ENCODE measurements at regions not wholly inside any gene's neighbourhood (a gene's known extent, or its start where the extent isn't known, plus 50 kb on each side); places are given as distances from the start of the nearest gene placed in this dataset.
"Not testable (repeated sequence)": the region's sequence is repeated elsewhere in the genome, so short reads cannot be mapped to it uniquely, and the experiment has no call there.

GRCh38 chr14:45897439-45897838 is 644.4 kb upstream of the MIS18BP1 start:
- H3K36me3 ChIP-seq (ENCODE audit: low read depth): no peaks in the 10 kb centered on the region
- no peak overlapping the region for H3K27ac ChIP-seq (ENCODE audit: poor library complexity, severe bottlenecking)
- no peaks in the 10 kb centered on the region for H3K9me3 ChIP-seq (ENCODE audit: severe bottlenecking)
- DNase-seq (ENCODE audit: low spot score) (no peak), ATAC-seq (ENCODE audit: low read depth) (no peak)
- TF ChIP-seq CTCF (IDR thresholded peaks at IDR 0.05; ENCODE audit: poor library complexity, severe bottlenecking): no peak
- no peaks in the 10 kb centered on the region for H3K27me3 ChIP-seq (ENCODE audit: insufficient read depth, poor library complexity, severe bottlenecking)
- H3K4me3 ChIP-seq (ENCODE audit: severe bottlenecking): no peak overlapping the region
- no peaks in the 10 kb centered on the region for H3K4me1 ChIP-seq (ENCODE audit: insufficient read depth, poor library complexity, severe bottlenecking)

- no peak overlapping the region for H3K4me3 ChIP-seq (ENCODE audit: severe bottlenecking)
- TF ChIP-seq CTCF (IDR thresholded peaks at IDR 0.05; ENCODE audit: poor library complexity, severe bottlenecking): no peak
- H3K4me1 ChIP-seq (ENCODE audit: insufficient read depth, poor library complexity, severe bottlenecking): peaks cover 6% of the 10 kb centered on the region
- no peak for DNase-seq (ENCODE audit: low spot score)
- H3K27me3 ChIP-seq (ENCODE audit: insufficient read depth, poor library complexity, severe bottlenecking): no peaks in the 10 kb centered on the region
- no peaks in the 10 kb centered on the region for H3K36me3 ChIP-seq (ENCODE audit: low read depth)
- H3K27ac ChIP-seq (ENCODE audit: poor library complexity, severe bottlenecking): no peak overlapping the region
- no peak for ATAC-seq (ENCODE audit: low read depth)
- no peaks in the 10 kb centered on the region for H3K9me3 ChIP-seq (ENCODE audit: severe bottlenecking)
These were observed 640.1 kb upstream of the MIS18BP1 start for GRCh38 chr14:45893127-45893526.

GRCh38 chr14:45891417-45892080 is 638.5 kb upstream of the MIS18BP1 start:
- TF ChIP-seq CTCF (IDR thresholded peaks at IDR 0.05; ENCODE audit: poor library complexity, severe bottlenecking): no peak
- Histone ChIP-seq H3K4me1 (ENCODE audit: insufficient read depth, poor library complexity, severe bottlenecking) (peaks cover 6% of the 10 kb centered on the region), H3K27me3 (ENCODE audit: insufficient read depth, poor library complexity, severe bottlenecking) (no peaks in the 10 kb centered on the region), H3K36me3 (ENCODE audit: low read depth) (no peaks in the 10 kb centered on the region), H3K27ac (ENCODE audit: poor library complexity, severe bottlenecking) (no peak overlapping the region), H3K9me3 (ENCODE audit: severe bottlenecking) (no peaks in the 10 kb centered on the region), H3K4me3 (ENCODE audit: severe bottlenecking) (no peak overlapping the region)
- peak; percentile 76 for ATAC-seq (ENCODE audit: low read depth)
- DNase-seq (ENCODE audit: low spot score): peak; percentile 56

- not testable (repeated sequence) for ATAC-seq (ENCODE audit: low read depth)
These were observed 635.8 kb upstream of the MIS18BP1 start for GRCh38 chr14:45888766-45889285.

GRCh38 chr14:45877981-45878380 is 625.0 kb upstream of the MIS18BP1 start:
- H3K27ac ChIP-seq (ENCODE audit: poor library complexity, severe bottlenecking): no peak overlapping the region
- H3K27me3 ChIP-seq (ENCODE audit: insufficient read depth, poor library complexity, severe bottlenecking): no peaks in the 10 kb centered on the region
- H3K4me1 ChIP-seq (ENCODE audit: insufficient read depth, poor library complexity, severe bottlenecking): no peaks in the 10 kb centered on the region
- H3K36me3 ChIP-seq (ENCODE audit: low read depth): no peaks in the 10 kb centered on the region
- no peak for TF ChIP-seq CTCF (IDR thresholded peaks at IDR 0.05; ENCODE audit: poor library complexity, severe bottlenecking)
- H3K9me3 ChIP-seq (ENCODE audit: severe bottlenecking): no peaks in the 10 kb centered on the region
- ATAC-seq (ENCODE audit: low read depth): no peak
- no peak overlapping the region for H3K4me3 ChIP-seq (ENCODE audit: severe bottlenecking)
- no peak for DNase-seq (ENCODE audit: low spot score)

More at GRCh38 chr14:45888766-45889285, 635.8 kb upstream of the MIS18BP1 start:
- DNase-seq (ENCODE audit: low spot score); H3K27me3 ChIP-seq (ENCODE audit: insufficient read depth, poor library complexity, severe bottlenecking); H3K36me3 ChIP-seq (ENCODE audit: low read depth); H3K27ac ChIP-seq (ENCODE audit: poor library complexity, severe bottlenecking); H3K9me3 ChIP-seq (ENCODE audit: severe bottlenecking); H3K4me3 ChIP-seq (ENCODE audit: severe bottlenecking); H3K4me1 ChIP-seq (ENCODE audit: insufficient read depth, poor library complexity, severe bottlenecking): not testable (repeated sequence)
